ENCODE measurements at regions not wholly inside any gene's neighbourhood (a gene's known extent, or its start where the extent isn't known, plus 50 kb on each side); places are given as distances from the start of the nearest gene placed in this dataset.

GRCh38 chr10:6648894-6649720 lies 69.0 kb upstream of the PRKCQ start:
- no peaks in the 10 kb centered on the region for H3K9me2 ChIP-seq (ENCODE audit: insufficient read depth)
- no peak for ATAC-seq
- no peak for TF ChIP-seq ZBTB33 (IDR thresholded peaks at IDR 0.05; ENCODE audit: extremely low read depth, insufficient replicate concordance, low read length)
- no peak for TF ChIP-seq CBX3 (IDR thresholded peaks at IDR 0.05; ENCODE audit: low read depth)
- no peak for TF ChIP-seq REST (IDR thresholded peaks at IDR 0.05; ENCODE audit: low read depth)
- no peak for TF ChIP-seq POLR2A (IDR thresholded peaks at IDR 0.05; ENCODE audit: borderline replicate concordance, extremely low read depth, insufficient read depth, insufficient read length)
- no peak for TF ChIP-seq EZH2 (IDR thresholded peaks at IDR 0.05)
- TF ChIP-seq SRF (IDR thresholded peaks at IDR 0.05; ENCODE audit: low read depth), result no peak
- no peak for TF ChIP-seq FOSL1 (IDR thresholded peaks at IDR 0.05; ENCODE audit: low read depth)
- TF ChIP-seq CEBPB (IDR thresholded peaks at IDR 0.05; ENCODE audit: low read depth), result no peak
- TF ChIP-seq, protein P1, sequence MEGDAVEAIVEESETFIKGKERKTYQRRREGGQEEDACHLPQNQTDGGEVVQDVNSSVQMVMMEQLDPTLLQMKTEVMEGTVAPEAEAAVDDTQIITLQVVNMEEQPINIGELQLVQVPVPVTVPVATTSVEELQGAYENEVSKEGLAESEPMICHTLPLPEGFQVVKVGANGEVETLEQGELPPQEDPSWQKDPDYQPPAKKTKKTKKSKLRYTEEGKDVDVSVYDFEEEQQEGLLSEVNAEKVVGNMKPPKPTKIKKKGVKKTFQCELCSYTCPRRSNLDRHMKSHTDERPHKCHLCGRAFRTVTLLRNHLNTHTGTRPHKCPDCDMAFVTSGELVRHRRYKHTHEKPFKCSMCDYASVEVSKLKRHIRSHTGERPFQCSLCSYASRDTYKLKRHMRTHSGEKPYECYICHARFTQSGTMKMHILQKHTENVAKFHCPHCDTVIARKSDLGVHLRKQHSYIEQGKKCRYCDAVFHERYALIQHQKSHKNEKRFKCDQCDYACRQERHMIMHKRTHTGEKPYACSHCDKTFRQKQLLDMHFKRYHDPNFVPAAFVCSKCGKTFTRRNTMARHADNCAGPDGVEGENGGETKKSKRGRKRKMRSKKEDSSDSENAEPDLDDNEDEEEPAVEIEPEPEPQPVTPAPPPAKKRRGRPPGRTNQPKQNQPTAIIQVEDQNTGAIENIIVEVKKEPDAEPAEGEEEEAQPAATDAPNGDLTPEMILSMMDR (IDR thresholded peaks at IDR 0.05 in 2 of 3, conservative IDR thresholded peaks at IDR 0.05 in 1 of 3; ENCODE audit: borderline replicate concordance in 1 of 3, insufficient read depth in 1 of 3, low read depth in 2 of 3, low read length in 2 of 3), result no peak
- TF ChIP-seq JUND (IDR thresholded peaks at IDR 0.05), result no peak
- no peak for TF ChIP-seq EGR1 (IDR thresholded peaks at IDR 0.05; ENCODE audit: low read depth)
- TF ChIP-seq SP1 (IDR thresholded peaks at IDR 0.05; ENCODE audit: low read depth), result no peak
- no peak for TF ChIP-seq RAD21 (IDR thresholded peaks at IDR 0.05; ENCODE audit: low read depth)
- no peak for TF ChIP-seq ZFX (IDR thresholded peaks at IDR 0.05)
- ChIA-PET POLR2A (no interaction called here), RAD21 (ENCODE audit: low non-redundant PET in 1 of 2, low total read pairs in 2 of 2, uncharacterized antibody in 2 of 2, unreplicated experiment in 2 of 2) (no interaction called here), CTCF (interaction anchor here (1.2 kb wide), 1 partner anchor 19 kb away, joined by 4 read pairs; no protein-coding TSS in a partner anchor)
- DNase-seq (ENCODE audit: low read depth, low spot score), result no peak
- no peaks in the 10 kb centered on the region for H3K36me3 ChIP-seq (ENCODE audit: control insufficient read depth in 1 of 2, insufficient read depth in 2 of 2, low read length in 2 of 2)
- intact Hi-C loops (cut with micrococcal nuclease), result loop anchor here (1.0 kb wide), 1 partner anchor 204 kb away; no protein-coding TSS in a partner anchor
- BruUV-seq (replicated peaks), result no TSS peak
- no peak overlapping the region for H3K27ac ChIP-seq (ENCODE audit: low read depth, low read length)
- H3K4me2 ChIP-seq (ENCODE audit: low read length), result no peak overlapping the region
- no peaks in the 10 kb centered on the region for H3K4me1 ChIP-seq (ENCODE audit: control insufficient read depth in 1 of 2, insufficient read depth in 2 of 2, low read length in 2 of 2)
- no peak overlapping the region for H3K4me3 ChIP-seq (replicated peaks in 1 of 2; ENCODE audit: low read depth in 1 of 2, low read length in 2 of 2)
- peaks cover 45% of the 10 kb centered on the region for H3K27me3 ChIP-seq (ENCODE audit: insufficient read depth, low read length)
- H2AFZ ChIP-seq (ENCODE audit: low read depth, low read length, poor library complexity, severe bottlenecking), result no peak overlapping the region
- no peaks in the 10 kb centered on the region for H3K9me3 ChIP-seq (ENCODE audit: control insufficient read depth in 1 of 2, insufficient read depth in 1 of 2, low read depth in 1 of 2, low read length in 2 of 2)
- H3K9ac ChIP-seq (ENCODE audit: low read length), result no peak overlapping the region
- H4K20me1 ChIP-seq (ENCODE audit: insufficient read depth), result no peaks in the 10 kb centered on the region
- no peaks in the 10 kb centered on the region for H3K79me2 ChIP-seq (ENCODE audit: insufficient read depth, low read length)

All from HCT116 (cell line).